A673 (cell line): ENCODE measurements at regions not wholly inside any gene's neighbourhood (a gene's known extent, or its start where the extent isn't known, plus 50 kb on each side); places are given as distances from the start of the nearest gene placed in this dataset.

Experiments
- CTCF ChIP-seq: fragments of 300-800, 200-600 bp; sonication (generic); conservative IDR thresholded peaks from 2 replicates; pipeline ENCODE4 v1.5.1; 2017; ENCODE audit warnings: low read depth, mild to moderate bottlenecking, antibody characterized with exemption, low read length, moderate library complexity, mixed read lengths
- EZH2 ChIP-seq: fragments of 200-600 bp; sonication (generic); IDR thresholded peaks from 2 replicates; pipeline ENCODE4 v1.6.1; 2017; ENCODE audit warnings: borderline replicate concordance, low read depth, mild to moderate bottlenecking, mixed read lengths, antibody characterized with exemption, low read length; ENCODE audit not compliant: poor library complexity, severe bottlenecking

- TF ChIP-seq EZH2 (no peak), CTCF (no peak)
These were observed 1783.2 kb upstream of the CELF4 start for GRCh38 chr18:39348757-39349156.
